ENCODE measurements at regions not wholly inside any gene's neighbourhood (a gene's known extent, or its start where the extent isn't known, plus 50 kb on each side); places are given as distances from the start of the nearest gene placed in this dataset.
A peak's percentile ranks its signal among the peaks of the same experiment; 100 is the strongest.

DNA sequence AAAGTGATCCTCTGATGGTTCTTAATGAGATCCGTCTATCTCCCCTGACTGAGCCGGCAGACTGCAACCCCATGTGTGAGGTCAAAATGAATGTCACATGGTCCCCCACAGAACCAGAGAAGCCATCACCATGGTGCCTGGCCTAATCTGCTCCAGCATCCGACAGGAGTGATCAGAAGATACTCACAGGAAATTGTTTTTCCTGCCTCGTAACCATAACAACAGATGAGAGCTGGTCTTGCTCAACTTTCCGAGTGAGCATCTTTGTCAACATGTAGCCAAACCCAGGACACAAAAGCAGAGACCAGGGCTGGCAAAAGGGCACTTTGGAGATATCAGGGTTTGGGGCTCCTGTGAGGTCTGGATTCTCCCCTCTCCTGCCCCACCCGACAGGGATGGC is 72.1 kb upstream of the C14orf180 start:
- intact Hi-C loops (cut with micrococcal nuclease), result no loop called here
- WGBS (ENCODE audit: insufficient coverage), result 70% methylated on average over 6 of the region's 6 CpGs
- H3K9me3 Mint-ChIP-seq, result peaks cover 0 to 4% of the 10 kb centered on the region in 2 donors
- no peaks in the 10 kb centered on the region for H3K27me3 ChIP-seq (ENCODE audit: control insufficient read depth, insufficient read depth, low read length)
- no peak overlapping the region for H3K27ac ChIP-seq (ENCODE audit: low read length)
- DNase-seq, result no peak
- H3K27me3 Mint-ChIP-seq (ENCODE audit: low read depth in 2 of 2), result no peaks in the 10 kb centered on the region
- no peak overlapping the region for H3K4me3 ChIP-seq (ENCODE audit: low read length)
- no peaks in the 10 kb centered on the region for H3K36me3 ChIP-seq (ENCODE audit: control insufficient read depth, insufficient read depth, low read length)
- TF ChIP-seq, protein P1, sequence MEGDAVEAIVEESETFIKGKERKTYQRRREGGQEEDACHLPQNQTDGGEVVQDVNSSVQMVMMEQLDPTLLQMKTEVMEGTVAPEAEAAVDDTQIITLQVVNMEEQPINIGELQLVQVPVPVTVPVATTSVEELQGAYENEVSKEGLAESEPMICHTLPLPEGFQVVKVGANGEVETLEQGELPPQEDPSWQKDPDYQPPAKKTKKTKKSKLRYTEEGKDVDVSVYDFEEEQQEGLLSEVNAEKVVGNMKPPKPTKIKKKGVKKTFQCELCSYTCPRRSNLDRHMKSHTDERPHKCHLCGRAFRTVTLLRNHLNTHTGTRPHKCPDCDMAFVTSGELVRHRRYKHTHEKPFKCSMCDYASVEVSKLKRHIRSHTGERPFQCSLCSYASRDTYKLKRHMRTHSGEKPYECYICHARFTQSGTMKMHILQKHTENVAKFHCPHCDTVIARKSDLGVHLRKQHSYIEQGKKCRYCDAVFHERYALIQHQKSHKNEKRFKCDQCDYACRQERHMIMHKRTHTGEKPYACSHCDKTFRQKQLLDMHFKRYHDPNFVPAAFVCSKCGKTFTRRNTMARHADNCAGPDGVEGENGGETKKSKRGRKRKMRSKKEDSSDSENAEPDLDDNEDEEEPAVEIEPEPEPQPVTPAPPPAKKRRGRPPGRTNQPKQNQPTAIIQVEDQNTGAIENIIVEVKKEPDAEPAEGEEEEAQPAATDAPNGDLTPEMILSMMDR (IDR thresholded peaks at IDR 0.05), result no peak
- H3K9me3 ChIP-seq (ENCODE audit: control insufficient read depth, insufficient read depth, low read length), result no peaks in the 10 kb centered on the region
- H3K36me3 Mint-ChIP-seq, result peaks cover 4% of the 10 kb centered on the region
- no peak for ATAC-seq
- H3K27ac Mint-ChIP-seq, result no peak overlapping the region
- H3K4me1 Mint-ChIP-seq, result no peaks in the 10 kb centered on the region
- H3K4me1 ChIP-seq (ENCODE audit: control insufficient read depth, insufficient read depth, low read length), result no peaks in the 10 kb centered on the region
- H3K4me3 Mint-ChIP-seq, result no peak overlapping the region

DNA sequence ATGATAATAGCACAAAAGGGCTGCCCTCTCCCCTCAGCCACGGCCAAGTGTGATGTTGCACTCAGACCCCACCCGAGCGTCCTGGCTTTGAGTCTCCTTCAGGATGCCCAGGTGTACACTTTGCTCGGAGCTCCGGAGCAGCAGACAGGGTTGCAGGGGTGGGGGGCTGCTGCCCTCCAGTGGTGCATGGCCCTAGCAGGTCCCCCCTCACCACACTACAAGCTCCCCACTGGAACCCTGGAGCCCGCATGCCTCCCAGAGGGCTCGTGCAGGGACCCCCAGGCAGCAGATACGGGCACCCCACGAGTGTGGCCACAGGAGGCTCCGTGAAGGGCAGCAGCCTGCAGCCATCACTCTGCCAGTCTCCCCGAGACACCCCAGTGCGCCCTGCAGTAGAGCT is 69.9 kb upstream of the C14orf180 start:
- Histone ChIP-seq H3K27ac (ENCODE audit: low read length) (no peak overlapping the region), H3K9me3 (ENCODE audit: control insufficient read depth, insufficient read depth, low read length) (no peaks in the 10 kb centered on the region), H3K4me1 (ENCODE audit: control insufficient read depth, insufficient read depth, low read length) (no peaks in the 10 kb centered on the region), H3K36me3 (ENCODE audit: control insufficient read depth, insufficient read depth, low read length) (no peaks in the 10 kb centered on the region), H3K4me3 (ENCODE audit: low read length) (no peak overlapping the region), H3K27me3 (ENCODE audit: control insufficient read depth, insufficient read depth, low read length) (no peaks in the 10 kb centered on the region)
- ATAC-seq, result no peak
- no peaks in the 10 kb centered on the region for H3K9me3 Mint-ChIP-seq
- no peak overlapping the region for H3K4me3 Mint-ChIP-seq
- H3K27me3 Mint-ChIP-seq (ENCODE audit: low read depth in 2 of 2), result no peaks in the 10 kb centered on the region
- DNase-seq, result peak in 1 of 2 donors; percentile 24
- TF ChIP-seq, protein P1 (IDR thresholded peaks at IDR 0.05), result no peak
- intact Hi-C loops (cut with micrococcal nuclease), result no loop called here
- H3K36me3 Mint-ChIP-seq, result no peaks in the 10 kb centered on the region
- no peaks in the 10 kb centered on the region for H3K4me1 Mint-ChIP-seq
- H3K27ac Mint-ChIP-seq, result no peak overlapping the region
- 79% methylated on average over 12 of the region's 12 CpGs for WGBS (ENCODE audit: insufficient coverage)

DNA sequence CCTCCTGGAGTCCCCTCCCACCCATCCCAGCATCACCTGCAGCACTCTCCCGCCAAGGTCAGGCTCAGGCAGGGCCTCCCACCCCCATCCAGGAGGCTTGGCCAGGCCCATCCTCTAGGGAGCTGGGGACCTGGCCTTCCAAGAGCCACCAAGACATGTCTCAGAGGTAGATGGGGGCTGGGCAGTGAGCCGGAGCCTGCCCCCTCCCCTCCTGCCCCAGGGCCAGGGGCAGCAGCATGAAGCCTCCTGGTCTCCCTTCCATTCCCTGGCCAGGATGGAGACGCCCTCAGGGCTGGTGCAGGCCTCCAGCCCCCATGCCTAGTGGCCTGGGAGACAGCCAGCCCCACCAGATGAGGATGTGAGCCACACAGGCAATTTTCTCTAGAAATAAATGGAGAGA is 69.3 kb upstream of the C14orf180 start:
- Mint-ChIP-seq H3K27ac (no peak overlapping the region), H3K27me3 (ENCODE audit: low read depth in 2 of 2) (no peaks in the 10 kb centered on the region), H3K36me3 (no peaks in the 10 kb centered on the region), H3K4me3 (no peak overlapping the region), H3K4me1 (no peaks in the 10 kb centered on the region), H3K9me3 (no peaks in the 10 kb centered on the region)
- H3K27ac ChIP-seq (ENCODE audit: low read length), result no peak overlapping the region
- no peaks in the 10 kb centered on the region for H3K27me3 ChIP-seq (ENCODE audit: control insufficient read depth, insufficient read depth, low read length)
- intact Hi-C loops (cut with micrococcal nuclease), result no loop called here
- no peaks in the 10 kb centered on the region for H3K4me1 ChIP-seq (ENCODE audit: control insufficient read depth, insufficient read depth, low read length)
- no peaks in the 10 kb centered on the region for H3K36me3 ChIP-seq (ENCODE audit: control insufficient read depth, insufficient read depth, low read length)
- H3K4me3 ChIP-seq (ENCODE audit: low read length), result no peak overlapping the region
- TF ChIP-seq, protein P1 (IDR thresholded peaks at IDR 0.05), result no peak
- DNase-seq (no peak), ATAC-seq (no peak)
- H3K9me3 ChIP-seq (ENCODE audit: control insufficient read depth, insufficient read depth, low read length), result no peaks in the 10 kb centered on the region
- 53% methylated on average over 3 of the region's 3 CpGs for WGBS (ENCODE audit: insufficient coverage)

DNA sequence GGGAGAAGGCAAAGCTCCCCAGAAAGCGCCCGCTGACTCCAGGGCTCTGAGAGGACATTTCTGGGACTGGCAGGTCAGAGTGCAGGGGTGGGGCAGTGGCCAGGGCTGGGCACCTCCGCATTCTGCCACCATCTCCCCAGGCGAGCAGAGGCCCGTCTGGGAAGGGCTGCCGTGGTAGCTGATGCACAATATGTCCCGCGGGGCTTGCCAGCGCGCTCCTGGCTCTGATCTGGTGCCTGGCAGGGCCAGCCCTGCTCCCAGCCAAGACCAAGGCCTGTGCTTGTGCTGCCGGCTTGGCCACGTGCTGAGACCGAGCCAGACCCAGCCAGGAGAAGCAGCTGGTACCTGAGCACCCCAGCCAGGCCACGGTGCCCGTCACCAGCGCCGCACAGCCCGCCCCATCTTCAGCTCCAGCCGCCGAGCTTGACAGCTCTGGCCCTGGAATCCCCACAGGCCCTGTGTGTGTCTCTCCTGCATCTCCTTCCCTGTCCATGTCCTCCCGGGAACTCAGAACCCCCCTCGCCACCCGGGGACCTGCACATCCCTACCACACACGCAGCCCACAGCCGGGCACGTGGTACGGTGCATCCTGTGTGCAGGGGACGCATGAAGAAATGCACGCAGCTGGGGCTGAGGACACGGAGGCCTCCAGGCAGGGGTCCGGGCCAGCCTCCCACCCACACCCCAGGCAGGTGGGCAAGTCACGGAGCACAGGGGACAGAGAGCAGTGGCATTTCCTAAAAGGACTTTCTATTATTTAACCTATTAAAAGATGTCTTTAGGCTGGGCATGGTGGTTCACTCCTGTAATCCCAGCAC is 68.6 kb upstream of the C14orf180 start:
- TF ChIP-seq, protein P1 (IDR thresholded peaks at IDR 0.05), result no peak
- ATAC-seq (no peak), DNase-seq (no peak)
- Mint-ChIP-seq H3K9me3 (no peaks in the 10 kb centered on the region), H3K27me3 (ENCODE audit: low read depth in 2 of 2) (no peaks in the 10 kb centered on the region), H3K36me3 (no peaks in the 10 kb centered on the region), H3K4me1 (no peaks in the 10 kb centered on the region), H3K4me3 (no peak overlapping the region), H3K27ac (no peak overlapping the region)
- Histone ChIP-seq H3K36me3 (ENCODE audit: control insufficient read depth, insufficient read depth, low read length) (no peaks in the 10 kb centered on the region), H3K27ac (ENCODE audit: low read length) (no peak overlapping the region), H3K27me3 (ENCODE audit: control insufficient read depth, insufficient read depth, low read length) (no peaks in the 10 kb centered on the region), H3K9me3 (ENCODE audit: control insufficient read depth, insufficient read depth, low read length) (no peaks in the 10 kb centered on the region), H3K4me1 (ENCODE audit: control insufficient read depth, insufficient read depth, low read length) (no peaks in the 10 kb centered on the region), H3K4me3 (ENCODE audit: low read length) (no peak overlapping the region)
- WGBS (ENCODE audit: insufficient coverage), result 87% methylated on average over 32 of the region's 32 CpGs
- intact Hi-C loops (cut with micrococcal nuclease), result no loop called here
